ENCODE measurements at regions not wholly inside any gene's neighbourhood (a gene's known extent, or its start where the extent isn't known, plus 50 kb on each side); places are given as distances from the start of the nearest gene placed in this dataset.

DNA sequence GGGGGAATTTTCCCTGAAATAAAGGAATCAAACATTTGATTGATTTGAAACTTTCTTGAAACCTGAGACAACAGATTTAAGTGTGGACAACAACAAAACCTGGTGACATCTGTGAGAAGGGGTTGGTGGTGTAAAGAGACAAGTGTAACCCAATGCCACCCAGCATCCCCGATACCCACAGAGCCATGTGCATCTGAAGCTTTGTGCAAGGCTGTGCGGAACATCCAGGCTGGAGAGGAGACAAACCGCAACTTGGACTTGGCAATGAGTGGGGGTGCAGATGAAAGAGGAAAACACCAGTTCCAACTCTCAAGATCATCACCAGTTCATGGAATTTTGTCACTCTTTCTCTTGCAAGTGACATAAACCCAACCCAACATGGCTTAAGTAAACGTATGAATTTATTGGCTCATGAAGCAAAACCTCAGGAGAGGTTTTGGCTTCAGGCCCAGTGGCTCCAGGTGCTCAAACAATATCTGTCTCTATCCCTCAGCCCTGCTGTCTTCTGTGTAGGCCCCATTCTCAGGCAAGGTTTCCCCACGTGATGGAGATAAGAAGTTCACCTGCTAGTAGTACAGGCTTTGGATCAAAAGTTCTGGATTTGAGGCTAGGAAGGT lies 55.2 kb upstream of the NTF3 start:
- ATAC-seq (replicated peaks): no peak
- Mint-ChIP-seq H3K4me3 (no peak overlapping the region), H3K27me3 (peaks cover 8% of the 10 kb centered on the region in 2 donors), H3K4me1 (peaks cover 2 to 5% of the 10 kb centered on the region in 2 donors), H3K36me3 (no peaks in the 10 kb centered on the region), H3K27ac (no peak overlapping the region), H3K9me3 (peaks cover 0 to under 1% of the 10 kb centered on the region in 2 donors)
- no peak for DNase-seq

GRCh38 chr12:5377997-5378592 lies 53.8 kb upstream of the NTF3 start:
- Mint-ChIP-seq H3K4me1 (peaks cover 2 to 5% of the 10 kb centered on the region in 2 donors), H3K4me3 (no peak overlapping the region), H3K36me3 (no peaks in the 10 kb centered on the region), H3K27me3 (peaks cover 8% of the 10 kb centered on the region in 2 donors), H3K9me3 (no peaks in the 10 kb centered on the region), H3K27ac (no peak overlapping the region)
- ATAC-seq (replicated peaks) (no peak), DNase-seq (no peak)

DNA sequence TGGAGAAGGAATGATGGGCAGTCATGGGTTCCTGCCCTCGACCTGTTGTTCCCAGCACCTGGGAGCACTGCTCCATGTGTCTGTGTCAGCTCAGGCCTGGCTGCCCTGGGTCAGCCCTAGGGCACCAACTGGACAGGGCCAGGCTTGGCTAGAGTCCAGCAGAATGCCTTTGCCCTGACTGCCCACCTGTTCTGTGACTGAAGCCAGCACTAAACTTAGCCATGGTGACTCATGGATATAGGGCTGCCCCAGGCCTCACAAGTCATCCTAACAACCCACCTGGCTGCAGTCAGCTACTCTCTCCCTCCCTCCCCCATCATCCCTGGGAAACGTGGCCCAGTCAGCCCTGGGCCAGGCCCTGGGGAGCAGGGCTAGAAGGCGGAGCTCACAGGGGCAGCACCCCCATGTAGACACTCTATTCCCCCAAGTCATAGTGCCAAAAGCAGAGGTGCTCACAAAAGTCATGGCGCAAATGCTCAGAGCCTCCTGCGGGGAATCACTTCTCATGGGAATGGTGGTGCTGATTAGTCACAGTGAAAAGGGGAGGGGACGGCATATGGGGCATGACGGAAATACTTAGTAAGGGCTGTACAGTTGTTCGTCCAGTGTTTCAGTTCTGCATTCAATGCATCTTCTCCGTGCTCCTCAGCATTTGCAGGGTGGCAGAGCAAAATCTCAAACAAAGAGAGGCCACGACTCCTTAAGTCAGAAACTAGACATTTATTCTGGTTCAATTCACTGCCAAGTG lies 52.0 kb upstream of the NTF3 start:
- Mint-ChIP-seq H3K4me1 (peaks cover 2 to 5% of the 10 kb centered on the region in 2 donors), H3K4me3 (no peak overlapping the region), H3K36me3 (no peaks in the 10 kb centered on the region), H3K27me3 (peaks cover 8% of the 10 kb centered on the region in 2 donors), H3K27ac (no peak overlapping the region), H3K9me3 (no peaks in the 10 kb centered on the region)
- peak; percentile 55 to 68 for ATAC-seq (replicated peaks)
- no peak for DNase-seq
